GM23248 (cell line): ENCODE measurements at regions not wholly inside any gene's neighbourhood (a gene's known extent, or its start where the extent isn't known, plus 50 kb on each side); places are given as distances from the start of the nearest gene placed in this dataset.

Experiments
- EZH2 ChIP-seq: fragments of 200-600 bp; sonication (generic); IDR thresholded peaks from 2 replicates; pipeline ENCODE4 v1.6.1; 2018; ENCODE audit warnings: antibody characterized with exemption, mild to moderate bottlenecking; ENCODE audit not compliant: insufficient read depth, poor library complexity, severe bottlenecking
- EZH2phosphoT487 ChIP-seq: fragments of 200-600 bp; sonication (generic); IDR thresholded peaks from 2 replicates; pipeline ENCODE4 v1.6.1; 2018; ENCODE audit warnings: antibody characterized with exemption, moderate library complexity, mild to moderate bottlenecking, low read depth; ENCODE audit not compliant: insufficient read depth

DNA sequence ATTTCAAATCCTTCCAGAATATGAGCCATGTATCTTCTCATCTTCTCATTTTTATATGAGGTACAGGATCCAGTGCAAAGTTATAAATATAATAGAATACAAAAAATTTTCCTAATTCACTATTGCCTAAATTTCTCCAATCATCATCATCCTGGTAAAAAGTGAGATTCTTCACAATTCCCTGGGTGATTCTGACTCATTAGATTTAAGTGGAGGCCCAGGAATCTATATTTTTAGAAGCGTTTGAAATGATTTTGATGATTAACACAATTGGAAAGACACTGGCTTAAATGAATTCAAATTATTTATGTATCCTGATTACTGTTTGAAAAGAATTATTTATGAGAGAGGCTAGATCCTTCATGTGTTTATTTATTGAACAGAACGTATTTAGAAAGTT is 380.3 kb upstream of the PDE3A start:
- TF ChIP-seq EZH2, result no peak
- no peak for TF ChIP-seq EZH2phosphoT487
